SHP77 treated with DMSO at 0.1 percent for 48 hours (cell line): ENCODE measurements at regions not wholly inside any gene's neighbourhood (a gene's known extent, or its start where the extent isn't known, plus 50 kb on each side); places are given as distances from the start of the nearest gene placed in this dataset.

Experiments
- DNase-seq: peaks from one replicate; lab custom pipeline; 2025; lab: John Stamatoyannopoulos, UW

DNA sequence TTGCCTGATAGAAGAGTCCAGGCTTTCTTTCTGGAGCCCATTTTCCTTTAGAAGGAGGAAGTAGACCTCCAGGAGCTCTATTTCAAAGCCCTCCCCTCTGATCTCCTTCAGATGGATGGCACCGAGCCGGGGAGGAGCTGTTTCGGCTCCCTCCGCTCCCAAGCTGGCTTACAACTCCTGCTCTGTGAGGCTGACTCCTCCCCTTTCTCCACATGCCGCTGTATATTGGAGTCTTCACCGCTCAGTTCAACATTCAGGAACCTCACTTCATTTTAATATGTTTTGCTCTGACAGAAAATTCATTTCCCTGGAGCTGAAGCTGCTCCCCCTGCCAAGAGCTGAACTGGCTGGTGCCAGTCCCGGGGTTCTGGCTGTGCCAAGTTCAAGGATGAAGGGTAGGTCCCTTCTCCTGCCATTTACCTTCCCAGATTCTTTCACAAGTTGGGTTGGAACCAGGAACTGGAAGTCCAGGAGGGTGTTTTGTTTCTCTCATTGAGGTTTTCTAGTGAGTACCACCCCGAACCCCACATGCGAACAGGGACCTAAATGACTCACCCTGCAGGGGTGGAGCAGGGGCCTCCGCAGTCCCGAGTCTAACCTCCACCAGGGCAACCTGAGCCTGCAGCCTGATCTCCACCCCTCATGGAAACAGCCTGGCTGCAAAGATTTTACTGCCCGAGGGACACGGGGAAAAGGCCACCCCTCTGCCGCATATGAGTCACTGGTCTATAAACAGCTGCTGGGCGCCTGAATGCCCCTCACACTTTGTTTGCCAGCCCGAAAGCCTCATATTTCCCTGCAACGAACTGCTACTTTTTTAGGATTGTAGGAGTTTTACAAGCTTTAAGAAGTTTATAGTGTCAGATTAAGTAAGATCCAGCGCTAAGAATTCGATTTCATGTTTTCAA, 68.6 kb upstream of the FOXA2 start:
- DNase-seq = peak; percentile 42

DNA sequence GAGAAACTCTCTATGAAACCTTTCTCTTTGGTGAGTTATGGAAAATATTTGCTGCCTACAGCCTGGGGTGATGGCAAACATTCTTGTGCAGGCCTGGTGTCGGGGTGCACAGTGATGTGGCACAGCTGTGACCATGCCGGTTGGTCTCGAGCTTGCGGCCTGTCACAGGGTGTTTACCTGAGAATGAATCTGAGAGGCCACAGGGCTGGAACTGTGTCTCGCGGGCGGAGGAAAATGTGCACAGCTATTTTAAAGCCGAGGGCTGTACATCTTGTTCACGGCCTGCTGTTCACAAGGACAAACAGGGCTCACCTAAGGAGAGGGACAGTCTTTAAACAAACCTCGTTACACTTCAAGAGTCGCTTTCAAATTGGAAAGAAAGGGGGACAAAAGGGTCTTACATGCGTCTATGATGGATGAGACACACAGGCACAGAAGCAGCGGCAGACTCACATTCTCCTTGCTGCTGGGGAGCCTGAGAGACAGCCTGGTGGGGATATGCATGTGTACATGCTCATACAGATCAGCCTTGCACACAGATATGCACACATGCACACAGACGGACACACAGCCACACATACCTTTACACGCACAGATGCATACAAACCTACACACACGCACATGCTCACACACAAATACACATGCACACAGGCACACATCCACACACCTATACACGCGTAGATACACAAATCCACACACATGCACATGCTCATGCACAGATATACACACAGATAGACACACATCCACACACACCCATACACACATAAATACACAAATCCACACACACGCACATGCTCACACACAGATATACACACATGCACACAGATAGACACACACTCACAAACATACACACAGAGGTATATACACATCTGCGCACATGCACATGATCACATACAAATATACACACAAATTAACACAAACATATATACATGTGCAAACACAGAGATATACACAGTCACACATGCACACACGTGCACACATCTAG, 69.6 kb upstream of the FOXA2 start:
- DNase-seq = no peak

DNA sequence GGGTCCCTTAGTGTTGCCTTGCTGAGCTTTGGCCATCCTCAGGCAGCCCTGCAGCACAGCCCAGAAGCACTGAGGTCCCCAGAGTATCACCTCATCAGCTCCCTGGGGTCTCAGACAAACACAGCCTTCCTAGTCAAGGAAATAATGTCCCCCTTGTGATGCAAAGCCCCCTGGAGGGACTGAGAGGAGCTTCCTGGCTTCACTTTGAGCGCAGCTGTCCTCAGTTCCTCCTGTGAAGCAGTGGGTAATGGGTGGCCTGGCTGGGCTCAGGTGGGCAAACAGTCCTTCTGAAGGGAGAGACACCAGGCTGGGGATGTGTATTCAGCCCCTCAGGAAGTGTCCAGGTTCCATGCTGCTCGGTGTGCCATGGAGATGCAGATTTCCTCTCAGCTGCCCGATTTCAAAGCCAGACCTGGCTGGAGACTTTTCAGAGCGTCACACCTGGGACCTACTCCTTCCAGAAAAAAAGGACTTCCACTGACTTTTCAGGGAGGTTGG, 79.2 kb upstream of the FOXA2 start:
- DNase-seq = no peak

DNA sequence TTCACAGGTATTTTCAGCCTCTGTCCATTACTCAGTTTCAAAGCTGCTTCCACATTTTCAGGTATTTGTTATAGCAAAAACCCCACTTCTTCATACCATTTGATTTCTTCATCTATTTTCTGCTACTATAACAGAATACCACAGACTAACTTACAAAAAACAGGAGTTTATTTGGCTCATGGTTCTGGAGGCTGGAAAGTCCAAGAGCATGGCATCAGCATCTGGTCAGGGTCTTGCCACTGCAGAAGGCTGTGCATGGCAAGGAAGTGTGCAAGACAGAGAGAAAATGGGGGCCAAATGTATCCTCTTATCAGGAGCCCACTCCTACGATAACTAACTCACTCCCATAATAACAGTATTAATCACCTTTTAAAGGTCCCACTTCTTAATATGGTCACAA, 82.8 kb upstream of the FOXA2 start:
- DNase-seq = no peak

DNA sequence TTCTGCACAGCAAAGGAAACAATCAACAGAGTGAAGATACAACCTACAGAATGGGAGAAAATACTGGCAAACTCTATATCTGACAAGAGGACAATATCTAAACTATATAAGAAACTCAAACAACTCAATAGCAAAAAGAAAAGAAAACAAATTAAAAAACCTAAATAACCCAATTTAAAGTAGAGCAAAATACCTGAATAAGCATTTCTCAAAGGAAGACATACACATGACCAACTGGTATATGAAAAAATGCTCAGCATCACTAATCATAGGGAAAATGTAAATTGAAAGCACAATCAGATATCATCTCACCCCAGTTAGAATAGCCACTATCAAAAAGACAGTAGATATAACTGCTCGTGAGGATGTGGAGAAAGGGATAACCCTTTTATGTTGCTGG, 87.8 kb upstream of the FOXA2 start:
- DNase-seq = no peak

DNA sequence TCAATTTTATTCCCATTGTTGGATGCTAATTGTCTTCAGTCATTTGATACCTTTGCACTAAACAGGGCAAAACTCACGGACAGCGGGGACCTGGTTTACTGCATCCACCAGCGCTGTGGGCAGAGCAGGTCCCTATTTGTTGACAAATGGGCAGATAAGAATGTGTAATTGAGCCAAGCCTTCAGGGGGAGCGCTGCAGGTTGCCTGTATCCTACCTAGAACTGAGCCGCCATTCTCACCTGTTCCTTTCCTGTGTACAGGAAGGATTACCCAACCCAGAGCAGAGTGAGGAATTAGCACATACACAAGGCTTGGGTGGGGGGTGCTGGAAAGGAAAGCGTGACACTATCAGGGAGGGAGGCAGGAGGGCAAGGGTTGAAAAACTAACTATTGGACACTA, 89.1 kb upstream of the FOXA2 start:
- DNase-seq = no peak

DNA sequence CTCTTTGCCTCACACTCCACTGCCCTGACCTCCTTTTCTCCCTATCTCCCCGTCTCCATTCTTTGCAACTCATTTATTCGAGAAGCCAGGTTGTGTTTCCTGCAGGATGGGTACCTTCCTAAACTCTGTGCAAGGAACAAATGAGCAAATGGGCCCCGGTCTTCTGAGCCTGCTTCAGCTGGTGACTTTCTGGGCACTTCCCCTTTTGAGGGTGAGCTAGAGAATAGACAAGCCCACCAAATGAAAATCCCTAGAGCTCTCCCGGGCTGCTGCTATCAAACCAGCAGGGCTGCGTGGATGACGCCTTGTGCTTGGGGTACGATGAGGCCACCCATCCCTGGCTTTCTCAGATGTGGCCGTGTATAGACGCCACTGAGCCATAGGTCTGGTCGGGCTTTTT, 91.0 kb upstream of the FOXA2 start:
- no peak for DNase-seq

DNA sequence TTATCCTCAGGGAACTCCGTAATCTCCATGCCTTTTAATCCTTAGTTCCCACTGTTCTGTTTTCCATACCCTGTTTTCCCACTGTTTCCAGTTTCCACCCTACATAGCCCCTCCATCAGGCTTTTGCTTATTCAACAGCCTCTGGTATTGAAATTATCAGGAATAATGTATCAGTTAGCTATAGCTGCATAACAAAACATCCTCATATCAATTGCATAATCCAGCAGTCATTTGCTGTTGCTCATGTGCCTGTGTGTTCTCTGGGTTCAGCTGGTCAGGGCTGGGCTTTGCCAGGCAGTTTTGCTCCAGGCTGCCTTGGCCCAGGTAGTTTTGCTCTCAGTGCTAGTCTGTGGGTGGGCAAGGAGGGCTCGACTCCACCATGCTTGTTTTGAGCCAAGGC, 94.3 kb upstream of the FOXA2 start:
- no peak for DNase-seq

DNA sequence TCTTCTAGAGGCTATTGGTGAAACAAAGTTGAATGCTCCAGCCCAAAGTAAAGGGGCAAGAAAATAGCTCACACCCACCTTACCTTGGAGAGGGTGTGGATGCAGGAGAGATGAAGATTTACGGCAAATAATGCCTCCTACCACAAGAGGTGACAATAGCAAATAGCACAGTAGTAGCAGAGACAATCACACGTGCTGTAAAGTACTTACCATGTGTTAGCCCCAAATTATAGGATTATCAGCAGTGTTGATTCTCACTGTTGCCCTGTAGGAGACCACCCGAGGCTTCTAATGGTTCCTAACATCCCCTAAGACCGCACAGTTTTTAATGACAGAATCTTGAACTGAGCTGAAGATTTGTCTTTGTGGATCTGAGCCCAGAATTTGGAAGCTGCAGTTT, 94.8 kb upstream of the FOXA2 start:
- no peak for DNase-seq

DNA sequence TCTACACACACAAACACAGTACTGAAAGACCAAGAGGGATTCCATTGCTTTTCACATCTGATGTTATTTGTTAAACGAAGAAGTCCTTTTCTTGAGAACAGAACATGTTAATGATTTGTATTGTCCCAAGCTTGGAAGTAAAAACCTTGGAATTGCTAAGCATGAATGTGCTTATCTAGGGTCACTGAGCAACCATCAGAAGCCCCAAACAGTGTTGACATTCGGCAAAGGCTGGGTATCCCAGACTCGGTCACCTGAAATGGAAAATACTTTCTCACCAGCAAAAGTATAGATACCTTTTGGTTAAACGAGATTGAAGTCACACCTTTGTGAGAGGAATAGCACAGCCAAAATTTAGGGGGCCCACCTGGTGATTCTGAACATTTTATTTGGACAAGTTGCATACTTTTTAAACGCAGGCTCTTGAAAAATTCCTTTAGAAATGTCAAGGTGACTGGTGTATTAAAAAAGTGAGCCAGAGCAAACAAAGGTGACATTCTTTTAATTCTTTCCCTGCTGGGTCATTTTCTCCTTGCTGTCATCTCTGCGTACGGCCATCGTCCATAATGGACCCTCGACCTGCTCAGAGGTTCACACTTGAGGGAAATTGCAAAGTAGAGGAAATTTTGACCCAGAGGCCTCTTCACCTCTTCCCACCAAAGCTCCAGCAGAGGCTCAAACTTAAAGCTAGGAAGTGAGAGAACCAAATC, 95.8 kb upstream of the FOXA2 start:
- DNase-seq = no peak

DNA sequence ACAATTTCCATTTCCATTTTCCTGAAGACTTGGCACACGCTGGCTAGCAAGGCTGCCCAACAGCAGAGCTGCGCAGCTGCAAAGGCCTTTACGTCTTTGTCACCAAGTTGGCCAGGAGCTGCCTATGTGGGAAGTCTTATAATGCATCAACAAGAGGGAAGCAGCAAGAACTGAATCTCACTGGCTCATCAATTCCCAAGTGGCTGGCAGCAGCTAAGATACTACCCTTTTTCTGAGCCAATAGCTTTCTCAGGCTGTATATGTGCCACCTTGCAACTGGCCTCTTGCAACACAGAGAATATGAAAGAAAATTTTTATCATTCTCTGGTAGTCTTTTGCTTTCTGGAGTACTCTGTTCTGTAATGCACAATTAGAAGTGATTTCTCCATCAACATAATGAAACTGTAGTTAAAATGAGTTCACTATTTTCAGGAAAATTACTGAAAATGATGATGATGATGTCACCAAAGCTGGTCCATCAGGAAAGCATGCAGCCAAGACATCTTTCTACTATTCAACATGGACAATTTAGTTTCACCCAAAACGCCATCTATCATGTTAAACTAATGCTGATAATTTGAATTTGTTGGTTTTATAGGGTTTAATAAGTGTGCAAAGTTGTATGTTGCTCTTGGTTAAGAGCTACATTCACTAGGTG, 97.3 kb upstream of the FOXA2 start:
- no peak for DNase-seq

DNA sequence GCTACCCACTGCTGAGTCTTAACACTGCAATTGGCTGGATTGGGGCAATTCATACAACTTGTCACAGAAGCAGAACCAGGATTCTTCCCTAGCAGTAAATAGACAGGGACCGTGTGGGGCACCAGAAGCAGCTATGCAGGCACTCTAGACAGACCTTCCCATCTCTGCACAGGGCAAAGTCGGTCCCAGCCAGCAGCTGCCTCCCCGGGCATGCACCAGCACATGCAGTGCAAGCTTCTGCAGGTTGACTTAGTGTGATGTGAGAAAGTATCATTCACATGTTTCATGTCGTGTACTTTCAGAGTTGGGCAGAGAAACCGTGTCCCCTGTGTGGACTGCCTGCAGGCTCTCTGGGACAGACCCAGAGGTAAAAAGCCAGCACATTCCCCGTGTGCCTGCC, 98.0 kb upstream of the FOXA2 start:
- no peak for DNase-seq

DNA sequence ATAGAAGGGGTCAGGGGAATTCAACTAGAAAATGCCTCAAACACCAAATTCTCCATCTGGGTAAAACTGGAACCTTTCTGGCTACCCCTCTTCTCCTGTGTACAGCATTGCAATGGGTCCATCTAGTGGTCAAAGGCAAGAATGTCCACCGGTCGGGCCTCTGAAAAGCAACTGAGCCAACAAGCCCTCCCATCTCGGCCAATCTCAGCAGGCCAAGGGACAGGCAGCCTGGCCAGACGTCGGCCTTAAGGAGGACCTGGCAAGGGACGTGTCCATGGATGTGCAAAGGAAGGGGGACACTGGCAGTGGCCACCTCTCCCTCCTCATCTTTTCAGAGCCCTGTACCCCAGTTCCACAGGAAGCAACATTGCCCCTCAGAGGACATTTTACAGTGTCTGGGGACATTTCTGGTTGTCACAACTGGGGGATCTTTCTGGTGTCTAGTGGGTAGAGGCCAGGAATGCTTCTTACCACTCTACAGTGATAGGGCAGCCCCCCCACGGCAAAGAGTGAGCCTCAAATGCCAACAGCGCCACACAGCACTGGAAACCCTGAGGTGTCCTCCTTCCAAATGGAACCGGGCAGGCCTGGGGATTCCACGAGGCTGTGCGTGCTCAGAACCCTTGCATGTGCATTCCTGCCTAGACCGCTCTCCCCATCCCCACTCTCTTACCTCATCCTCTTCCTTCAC, 99.8 kb upstream of the FOXA2 start:
- DNase-seq = peak; percentile 90

DNA sequence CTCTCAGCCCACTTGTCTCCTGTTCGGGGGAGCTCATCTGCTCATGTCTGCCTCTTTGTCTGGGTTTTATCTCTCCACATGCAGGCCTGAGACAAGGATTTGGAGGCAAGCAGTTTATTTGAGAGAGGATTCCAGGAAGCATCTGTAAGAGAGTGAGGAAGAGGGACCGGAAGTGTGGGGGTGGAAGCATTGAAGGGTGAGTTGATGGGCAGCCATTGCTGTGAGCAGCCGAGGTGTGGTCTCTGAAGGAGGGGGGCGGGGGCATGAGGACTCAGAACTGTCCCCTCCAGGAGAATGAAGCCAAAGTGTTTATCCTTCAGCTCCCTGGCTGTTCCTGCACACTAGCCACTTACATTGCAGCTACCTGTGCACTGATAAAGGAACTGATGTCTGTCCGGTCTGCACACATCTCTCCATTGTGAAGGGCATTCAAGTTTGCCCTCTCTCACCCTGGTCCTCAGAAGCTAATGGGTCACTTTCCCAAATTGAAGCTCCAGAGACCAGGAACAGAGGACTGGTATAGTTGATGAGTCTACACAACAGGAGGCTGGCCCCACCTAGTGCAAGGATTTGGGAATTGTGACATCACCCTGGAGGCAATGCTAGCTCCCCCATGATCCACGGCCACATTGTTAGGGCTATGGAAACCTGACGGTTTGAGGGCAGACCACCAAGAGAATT, 100.5 kb upstream of the FOXA2 start:
- DNase-seq = peak; percentile 40

DNA sequence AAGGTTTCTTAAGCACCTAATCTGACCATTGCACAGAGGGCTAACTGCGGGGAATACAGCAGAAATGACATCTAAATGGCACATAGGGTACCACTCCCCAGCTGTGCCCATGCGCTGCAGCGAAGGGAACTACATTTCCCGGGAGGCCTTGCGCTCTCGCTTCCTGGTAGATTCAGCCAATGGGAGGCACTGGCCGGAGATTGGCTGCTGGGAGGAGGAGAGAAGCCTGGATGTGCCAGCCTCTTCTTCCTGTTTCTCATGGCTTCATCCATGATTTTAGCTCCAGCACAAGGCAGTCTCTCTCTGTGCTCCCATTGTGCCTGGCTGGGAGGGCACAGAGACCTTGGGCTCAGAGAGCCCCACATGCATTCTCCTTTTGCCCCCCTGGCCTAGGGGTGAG, 101.7 kb upstream of the FOXA2 start:
- DNase-seq = peak; percentile 41

DNA sequence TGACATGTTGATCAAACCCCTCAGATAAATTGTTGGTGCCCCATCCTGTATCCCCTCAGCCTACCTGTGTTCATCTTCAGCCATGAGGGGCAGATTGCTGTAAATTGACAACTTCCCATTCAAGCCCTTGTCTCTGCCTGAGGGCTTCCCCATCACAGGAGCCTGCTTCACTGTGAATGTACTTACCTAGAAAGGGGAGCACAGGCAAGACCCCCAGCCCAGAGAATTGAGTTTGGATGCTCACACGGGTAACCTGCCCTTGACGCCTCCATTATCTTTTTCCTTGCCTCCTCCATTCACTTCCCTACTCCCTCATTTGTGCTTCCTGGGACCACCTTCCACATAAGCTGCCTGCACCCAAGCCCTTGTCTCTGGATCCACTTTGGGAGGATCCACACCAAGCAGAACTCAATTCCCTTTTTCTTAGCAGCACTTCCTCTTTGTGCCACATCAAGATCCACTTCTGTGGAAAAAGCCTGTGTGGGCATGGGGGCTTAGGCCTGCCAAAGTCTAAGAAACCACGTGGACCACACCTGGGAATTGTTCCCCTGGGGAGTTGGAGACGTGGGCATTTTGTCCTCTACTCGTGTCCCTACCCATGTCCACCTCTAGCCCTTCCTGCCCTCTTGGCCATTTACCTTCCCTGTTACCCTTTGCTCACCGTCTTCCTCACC, 103.4 kb upstream of the FOXA2 start:
- no peak for DNase-seq

DNA sequence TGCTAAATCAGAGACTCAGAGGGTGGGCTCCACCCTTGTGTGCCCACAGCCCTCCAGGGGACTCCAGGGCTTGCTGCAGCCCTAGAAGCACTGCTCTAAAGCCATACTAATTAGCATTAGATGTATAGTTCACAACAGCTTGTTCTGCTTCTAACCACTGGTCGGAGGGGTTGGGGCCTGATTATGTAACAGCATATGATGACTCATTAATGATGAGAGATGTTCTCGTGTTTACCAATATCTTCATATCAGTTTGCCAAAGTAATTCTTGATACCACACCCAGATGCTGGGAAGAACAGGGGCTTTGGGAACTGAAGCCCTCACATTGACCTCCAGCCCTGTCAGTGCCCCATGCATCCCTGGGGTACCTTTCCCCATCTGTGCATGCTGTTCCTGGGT, 104.1 kb upstream of the FOXA2 start:
- no peak for DNase-seq

DNA sequence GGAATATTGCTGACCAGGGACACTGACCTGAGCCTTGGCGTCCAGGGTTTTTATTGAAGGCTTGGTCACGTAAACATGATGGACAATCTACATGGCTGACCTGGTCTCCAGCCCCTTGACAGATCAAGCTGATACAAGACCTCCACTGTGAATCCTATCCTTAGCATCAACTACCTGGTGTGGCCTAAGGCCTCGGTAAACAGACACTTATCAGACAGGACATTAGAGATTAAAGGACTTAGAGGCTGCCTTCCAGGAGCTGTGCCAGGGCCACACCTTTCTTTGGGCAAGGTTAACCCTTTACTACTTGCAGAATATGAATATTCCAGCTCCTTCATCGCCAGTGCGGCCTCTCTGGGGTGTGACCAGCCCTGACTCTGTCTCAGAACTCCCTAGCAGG, 104.9 kb upstream of the FOXA2 start:
- DNase-seq = no peak

DNA sequence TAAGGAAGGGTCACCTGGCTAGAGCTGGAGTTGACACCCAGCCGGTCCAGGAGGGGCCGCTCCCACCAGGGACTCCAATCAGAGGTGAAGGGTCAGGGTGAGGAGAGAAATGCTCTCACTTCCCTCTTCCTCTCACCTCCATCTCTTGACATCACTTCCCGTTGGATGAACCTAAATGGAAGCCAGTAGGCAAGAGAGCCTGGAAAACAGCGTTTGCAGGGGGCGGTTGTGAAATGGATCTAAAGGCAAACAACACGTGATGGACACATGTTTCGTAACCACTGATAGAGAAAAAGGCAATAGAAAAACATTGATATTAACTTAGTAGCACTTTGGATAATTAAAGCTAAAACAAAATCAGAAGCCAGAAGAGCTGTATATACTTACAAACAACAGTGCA, 105.6 kb upstream of the FOXA2 start:
- no peak for DNase-seq
